ELF-1 (cell line): ENCODE measurements at regions not wholly inside any gene's neighbourhood (a gene's known extent, or its start where the extent isn't known, plus 50 kb on each side); places are given as distances from the start of the nearest gene placed in this dataset.

Experiments
- DNase-seq: peaks from one replicate; pipeline ENCODE4 v3.0.0-alpha.2; 2016; ENCODE audit warnings: low read depth, low spot score

DNA sequence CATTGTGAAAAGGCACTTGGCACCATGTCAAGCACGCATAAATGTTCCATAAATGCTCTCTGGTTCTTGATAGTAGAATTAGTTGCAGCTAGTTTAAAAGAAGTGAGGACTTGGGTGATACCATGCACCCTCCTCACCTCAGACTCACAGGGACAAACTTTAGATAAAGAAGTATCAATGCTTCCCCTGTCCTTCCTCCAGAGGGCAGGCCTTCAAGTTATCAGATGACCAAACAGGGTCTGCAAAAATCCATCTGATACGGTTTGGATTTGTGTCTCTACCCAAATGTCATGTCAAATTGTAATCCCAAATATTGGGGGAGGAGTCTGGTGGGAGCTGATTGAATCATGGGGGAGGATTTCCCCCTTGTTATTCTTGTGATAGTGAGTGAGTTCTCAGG lies 54.1 kb downstream of the C1QL2 start:
- no peak for DNase-seq

GRCh38 chr2:119102964-119103363 lies 55.6 kb downstream of the C1QL2 start:
- no peak for DNase-seq

GRCh38 chr2:119088416-119088815 lies 70.1 kb downstream of the C1QL2 start:
- no peak for DNase-seq

DNA sequence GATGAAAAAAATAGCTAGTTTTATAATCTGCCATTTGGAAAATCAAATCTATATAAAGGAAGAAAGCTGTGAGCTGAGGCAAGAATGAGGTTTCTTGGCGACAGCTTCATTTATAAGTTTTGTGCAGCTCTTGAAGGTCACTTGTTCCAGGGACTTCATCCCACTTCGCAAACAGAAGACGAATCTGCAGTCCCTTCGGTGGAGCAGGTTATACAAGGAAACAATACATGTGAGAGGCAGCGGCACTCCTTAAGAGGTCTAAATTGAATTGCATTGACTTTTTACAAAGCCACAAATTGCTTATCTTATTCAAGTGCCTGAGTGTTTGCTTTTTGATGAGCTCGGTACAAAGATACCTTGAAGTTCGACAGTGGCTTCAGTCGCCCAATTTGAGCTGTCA lies 72.2 kb downstream of the C1QL2 start:
- DNase-seq: no peak

DNA sequence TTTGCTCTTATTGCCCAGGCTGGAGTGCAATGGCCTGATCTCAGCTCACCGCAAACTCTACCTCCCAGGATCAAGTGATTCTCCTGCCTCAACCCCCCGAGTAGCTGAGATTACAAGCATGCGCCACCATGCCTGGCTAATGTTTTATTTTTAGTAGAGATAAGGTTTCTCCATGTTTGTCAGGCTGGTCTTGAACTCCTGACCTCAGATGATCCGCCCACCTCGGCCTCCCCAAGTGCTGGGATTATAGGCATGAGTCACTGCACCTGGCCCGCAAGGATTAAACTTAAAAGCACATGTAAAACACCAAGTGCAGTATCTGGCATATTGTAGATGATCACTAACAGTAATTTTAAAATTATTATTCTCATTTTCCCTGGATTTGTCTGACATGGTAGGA lies 72.9 kb downstream of the C1QL2 start:
- no peak for DNase-seq

DNA sequence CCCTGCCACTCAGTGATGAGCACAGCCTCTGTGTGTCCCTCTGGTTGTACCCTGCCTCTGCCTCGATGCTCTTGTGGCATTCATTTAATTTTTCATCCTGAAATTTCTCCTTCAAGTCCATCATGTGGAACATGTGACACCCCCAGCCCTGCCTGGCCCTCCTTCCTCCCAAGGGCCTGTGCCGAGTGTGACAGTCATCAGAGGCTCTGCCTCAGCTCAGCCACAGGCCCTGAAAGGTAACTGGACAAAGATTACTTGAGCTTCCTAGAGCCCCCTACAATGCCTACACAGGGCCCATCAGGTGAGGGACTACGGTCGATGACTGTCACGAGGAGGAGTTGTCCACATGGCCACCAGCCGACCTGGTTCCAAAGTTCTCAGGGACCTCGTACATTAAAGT lies 75.1 kb downstream of the C1QL2 start:
- DNase-seq: no peak

GRCh38 chr2:119082821-119083400 lies 75.6 kb downstream of the C1QL2 start:
- no peak for DNase-seq

DNA sequence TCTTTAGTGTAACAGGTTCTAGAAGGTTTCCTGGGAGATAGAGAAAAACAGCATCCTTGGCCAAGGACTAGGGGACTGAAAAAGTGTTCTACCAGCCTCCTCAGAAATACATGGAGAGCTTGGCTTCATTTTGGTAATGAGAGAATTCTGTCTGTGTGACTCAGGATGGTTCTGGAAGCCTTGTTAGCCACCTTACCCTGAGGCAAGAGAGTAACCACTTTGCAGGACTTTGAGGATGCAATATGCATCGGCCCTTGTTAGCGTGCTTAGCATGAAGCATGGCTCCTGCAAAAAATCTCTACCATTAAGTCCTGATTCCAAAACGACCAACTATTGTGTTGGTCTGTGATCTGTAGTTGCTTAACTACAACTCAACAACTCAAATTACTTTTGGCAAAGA lies 79.8 kb downstream of the C1QL2 start:
- DNase-seq: no peak

- DNase-seq: no peak
Observed at GRCh38 chr2:119076713-119077112, 81.8 kb downstream of the C1QL2 start.

DNA sequence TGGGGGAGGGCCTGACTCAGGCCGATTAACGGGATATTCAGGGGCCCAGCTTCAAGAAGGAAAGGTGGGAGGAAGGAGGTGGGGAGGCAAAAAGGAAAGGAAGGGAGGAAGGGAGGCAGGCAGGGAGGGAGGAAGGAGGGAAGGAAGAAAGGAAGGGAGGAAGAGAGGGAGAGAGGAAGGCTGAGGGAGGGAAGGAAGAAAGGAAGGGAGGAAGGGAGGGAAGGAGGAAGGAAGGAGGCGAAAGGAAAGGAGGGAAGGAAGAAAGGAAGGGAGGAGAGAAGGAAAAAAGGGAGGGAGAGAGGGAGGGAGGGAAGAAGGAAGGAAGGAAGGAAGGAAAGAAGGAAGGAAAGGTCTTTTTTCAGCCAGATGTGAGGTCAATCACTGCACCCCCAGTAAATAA lies 85.3 kb downstream of the C1QL2 start:
- no peak for DNase-seq

DNA sequence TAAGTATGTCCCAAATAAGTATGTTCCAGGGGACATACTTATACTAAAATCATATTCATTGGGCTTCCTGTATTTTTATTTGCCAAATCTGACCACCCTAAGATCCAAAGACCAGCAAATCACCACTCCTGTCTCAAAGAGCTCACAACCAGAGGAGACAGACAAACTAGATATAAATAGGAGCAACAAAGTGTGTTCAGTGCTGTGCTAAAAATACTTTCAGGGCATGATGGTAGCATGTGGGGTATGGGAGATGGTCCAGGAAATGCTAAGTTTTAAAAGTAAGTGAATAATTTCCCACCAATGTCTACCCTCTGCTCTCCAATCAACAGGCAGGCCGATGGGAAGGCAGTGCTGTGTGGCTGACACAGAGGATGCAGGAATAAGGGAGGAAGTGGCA lies 87.1 kb downstream of the C1QL2 start:
- DNase-seq: no peak

DNA sequence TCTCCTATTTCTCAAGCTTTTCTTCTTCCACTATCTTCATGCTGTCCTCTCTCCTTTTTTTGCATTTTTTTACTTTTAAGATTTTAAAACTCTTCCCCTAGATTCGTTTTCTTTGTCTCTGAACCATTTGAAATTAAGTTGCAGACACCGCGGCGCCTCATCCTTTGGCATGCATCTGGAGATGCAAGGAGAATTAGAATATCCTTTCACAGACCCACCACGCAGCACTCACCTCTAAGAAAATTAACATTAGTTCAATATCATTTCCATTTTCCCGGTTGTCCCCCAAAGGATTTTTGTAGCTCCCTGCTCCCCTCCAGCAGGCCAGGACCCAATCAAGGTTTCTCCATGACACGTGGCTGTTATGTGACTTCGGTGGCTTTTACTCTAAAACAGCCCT lies 88.8 kb downstream of the C1QL2 start:
- DNase-seq: no peak

GRCh38 chr2:119068154-119068725 lies 90.3 kb downstream of the C1QL2 start:
- no peak for DNase-seq

GRCh38 chr2:119066272-119066804 lies 92.2 kb downstream of the C1QL2 start:
- no peak for DNase-seq

DNA sequence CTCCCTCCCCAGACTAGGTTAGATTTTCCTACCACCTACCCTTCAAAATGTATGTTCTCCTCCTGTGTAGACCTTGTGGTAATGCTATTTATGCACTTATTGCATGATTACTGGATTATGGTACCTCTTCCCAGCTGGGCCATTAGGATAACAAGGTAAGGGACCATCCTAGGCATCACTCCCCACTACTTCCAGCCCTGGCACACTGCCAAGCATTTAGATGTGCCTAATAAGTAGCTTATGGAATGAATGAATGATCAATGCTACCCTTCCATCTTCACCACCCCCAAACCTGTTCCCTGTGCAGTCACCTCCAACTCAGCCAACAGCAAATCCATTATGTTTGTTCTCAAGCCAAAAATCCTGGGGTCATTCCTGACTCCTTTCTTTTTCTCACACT lies 93.4 kb downstream of the C1QL2 start:
- DNase-seq: no peak

DNA sequence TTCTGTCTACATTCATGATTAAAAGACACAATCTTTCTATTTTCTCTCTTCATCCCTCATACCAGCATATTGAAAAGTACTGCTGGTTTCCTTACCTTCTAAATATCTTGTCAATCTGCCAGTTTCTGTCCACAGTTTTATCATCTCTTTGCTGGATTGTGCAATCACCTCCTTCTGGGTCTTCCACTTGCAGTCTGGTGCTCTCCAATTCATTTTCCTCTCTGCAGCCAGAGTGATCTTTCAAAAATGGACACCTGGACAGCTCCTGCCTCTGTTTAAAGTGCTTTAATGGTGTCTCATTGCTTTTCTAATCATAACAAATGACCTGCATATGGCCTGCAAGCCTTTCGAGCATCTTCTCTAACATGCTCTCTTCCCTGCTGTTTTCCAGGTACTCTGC lies 94.0 kb downstream of the C1QL2 start:
- DNase-seq: no peak

DNA sequence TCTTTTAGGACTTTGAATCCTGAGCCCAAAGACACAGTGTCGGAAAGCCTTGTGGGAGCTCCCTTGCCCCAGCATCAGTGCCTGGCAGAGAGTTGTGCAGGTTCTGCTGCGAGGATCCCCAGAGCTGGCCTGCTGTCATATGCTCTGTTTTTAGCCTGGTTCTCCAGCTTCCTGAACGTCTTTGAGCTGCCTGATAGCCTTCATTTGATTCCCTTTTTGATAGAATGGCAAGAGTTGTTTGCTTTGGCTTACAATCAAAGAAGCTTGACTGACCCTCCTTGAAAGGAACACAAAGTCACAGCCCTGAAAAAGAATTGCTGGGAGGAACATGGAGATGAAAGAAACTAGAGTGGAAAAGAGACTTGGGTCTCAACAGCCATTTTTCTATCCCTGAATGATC lies 95.4 kb downstream of the C1QL2 start:
- no peak for DNase-seq

DNA sequence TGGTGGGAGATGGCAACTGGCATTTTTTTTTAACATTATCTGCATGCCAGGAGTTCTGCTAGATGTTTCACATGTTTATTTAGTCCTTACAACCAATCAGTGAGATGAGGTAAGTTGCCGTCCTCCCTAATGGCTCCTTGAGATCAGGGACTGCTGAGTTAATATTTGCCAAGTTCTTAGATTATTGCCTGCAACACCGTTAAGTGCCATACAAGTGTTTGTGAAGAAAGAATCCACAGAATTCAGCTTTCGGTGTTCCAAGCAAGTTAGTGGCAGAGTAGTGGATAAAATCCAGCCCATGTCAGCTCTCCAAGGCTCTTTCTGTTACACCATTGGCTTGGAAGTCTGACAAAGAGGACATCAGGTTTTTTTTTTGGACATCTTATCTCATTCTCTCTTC lies 95.9 kb downstream of the C1QL2 start:
- no peak for DNase-seq

DNA sequence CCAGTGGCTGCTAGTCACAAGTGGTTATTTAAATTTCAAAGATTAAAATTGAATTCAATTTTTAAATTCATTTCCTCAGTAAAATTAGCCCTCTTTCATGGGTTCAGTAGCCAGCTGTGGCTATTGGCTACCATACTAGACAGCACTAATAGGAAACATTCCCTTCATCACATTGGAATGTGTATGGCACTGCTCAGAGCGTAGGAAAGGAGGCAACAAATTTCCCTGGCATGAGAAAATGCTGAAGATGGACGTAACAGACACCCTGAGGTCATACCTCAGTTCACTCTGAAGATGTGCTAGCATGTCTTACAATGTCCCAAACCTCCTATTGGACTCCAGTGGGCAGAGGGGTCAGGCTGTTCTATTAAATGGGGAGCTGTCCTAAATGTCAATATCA lies 96.4 kb downstream of the C1QL2 start:
- DNase-seq: no peak

DNA sequence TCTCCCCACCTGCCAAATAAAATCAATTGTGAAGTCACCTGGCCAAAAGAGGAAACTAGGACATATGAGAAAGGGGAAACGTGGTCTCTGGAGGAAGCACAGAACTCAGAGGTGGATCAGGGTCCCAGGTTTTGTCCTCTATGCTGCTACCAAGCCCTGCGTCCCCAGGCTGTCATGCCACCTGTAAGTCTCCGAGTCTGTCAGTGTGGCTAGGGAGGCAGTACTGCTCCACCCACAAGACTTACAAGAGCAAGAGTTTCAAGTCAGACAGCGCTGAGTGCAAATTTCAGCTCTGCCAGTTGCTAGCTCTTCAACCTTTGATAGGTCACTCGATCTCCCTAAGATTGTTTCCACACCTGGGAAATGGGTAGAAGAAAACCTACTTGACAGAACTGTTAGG lies 98.6 kb downstream of the C1QL2 start:
- no peak for DNase-seq

GRCh38 chr2:119059287-119059686 lies 99.3 kb downstream of the C1QL2 start:
- no peak for DNase-seq

GRCh38 chr2:119053700-119054436 lies 104.7 kb downstream of the C1QL2 start:
- no peak for DNase-seq

GRCh38 chr2:119051263-119051662 lies 107.3 kb downstream of the C1QL2 start:
- DNase-seq: no peak
